ENCODE measurements at regions not wholly inside any gene's neighbourhood (a gene's known extent, or its start where the extent isn't known, plus 50 kb on each side); places are given as distances from the start of the nearest gene placed in this dataset.
"Not testable (repeated sequence)": the region's sequence is repeated elsewhere in the genome, so short reads cannot be mapped to it uniquely, and the experiment has no call there.

- no peak for DNase-seq (ENCODE audit: low spot score)
Measured at GRCh38 chr11:87659807-87660206, 515.4 kb downstream of the RAB38 start.

- no peak for DNase-seq (ENCODE audit: low spot score)
Measured at GRCh38 chr11:87645626-87646025, 529.6 kb downstream of the RAB38 start.

- no peak for DNase-seq (ENCODE audit: low spot score)
Measured at GRCh38 chr11:87639753-87640364, 535.4 kb downstream of the RAB38 start.

GRCh38 chr11:87635001-87635400 is 540.2 kb downstream of the RAB38 start:
- DNase-seq (ENCODE audit: low spot score): no peak

- no peak for DNase-seq (ENCODE audit: low spot score)
Measured at GRCh38 chr11:87634331-87634730, 540.9 kb downstream of the RAB38 start.

GRCh38 chr11:87628957-87629356 is 546.3 kb downstream of the RAB38 start:
- DNase-seq (ENCODE audit: low spot score): no peak

GRCh38 chr11:87628026-87628580 is 547.1 kb downstream of the RAB38 start:
- peak; percentile 19 for DNase-seq (ENCODE audit: low spot score)

- DNase-seq (ENCODE audit: low spot score): not testable (repeated sequence)
Measured at GRCh38 chr11:87623531-87624365, 551.5 kb downstream of the RAB38 start.

- no peak for DNase-seq (ENCODE audit: low spot score)
Measured at GRCh38 chr11:87616511-87616910, 558.7 kb downstream of the RAB38 start.

- DNase-seq (ENCODE audit: low spot score): no peak
Measured at GRCh38 chr11:87604350-87604749, 566.6 kb downstream of the TMEM135 start.

GRCh38 chr11:87603887-87604286 is 566.2 kb downstream of the TMEM135 start:
- DNase-seq (ENCODE audit: low spot score): no peak

- DNase-seq (ENCODE audit: low spot score): no peak
Measured at GRCh38 chr11:87602776-87603175, 565.0 kb downstream of the TMEM135 start.

GRCh38 chr11:87600938-87601337 is 563.2 kb downstream of the TMEM135 start:
- DNase-seq (ENCODE audit: low spot score): peak; percentile 2

- DNase-seq (ENCODE audit: low spot score): no peak
Measured at GRCh38 chr11:87597725-87598124, 560.0 kb downstream of the TMEM135 start.

GRCh38 chr11:87596176-87596575 is 558.4 kb downstream of the TMEM135 start:
- no peak for DNase-seq (ENCODE audit: low spot score)

GRCh38 chr11:87589082-87589481 is 551.3 kb downstream of the TMEM135 start:
- no peak for DNase-seq (ENCODE audit: low spot score)

GRCh38 chr11:87585613-87586012 is 547.9 kb downstream of the TMEM135 start:
- not testable (repeated sequence) for DNase-seq (ENCODE audit: low spot score)

GRCh38 chr11:87583931-87584330 is 546.2 kb downstream of the TMEM135 start:
- DNase-seq (ENCODE audit: low spot score): no peak

- DNase-seq (ENCODE audit: low spot score): no peak
Measured at GRCh38 chr11:87575088-87575487, 537.4 kb downstream of the TMEM135 start.

- no peak for DNase-seq (ENCODE audit: low spot score)
Measured at GRCh38 chr11:87574193-87574592, 536.5 kb downstream of the TMEM135 start.

- no peak for DNase-seq (ENCODE audit: low spot score)
Measured at GRCh38 chr11:87573708-87574107, 536.0 kb downstream of the TMEM135 start.

GRCh38 chr11:87572881-87573280 is 535.1 kb downstream of the TMEM135 start:
- no peak for DNase-seq (ENCODE audit: low spot score)

GRCh38 chr11:87560352-87560751 is 522.6 kb downstream of the TMEM135 start:
- no peak for DNase-seq (ENCODE audit: low spot score)

All from umbilical cord (tissue), 1 donor.